CD14-positive monocyte (primary cell): ENCODE measurements at regions not wholly inside any gene's neighbourhood (a gene's known extent, or its start where the extent isn't known, plus 50 kb on each side); places are given as distances from the start of the nearest gene placed in this dataset.

ENCODE experiments used
- DNase-seq, 3 donors: peaks; one replicate each; pipeline ENCODE4 v3.0.0-alpha.2; 2011 to 2022
- H2AFZ ChIP-seq: 2 replicates; pipeline ENCODE4 v1.6.0; 2012; ENCODE audit warnings: mild to moderate bottlenecking, low read depth, low read length, inconsistent platforms; ENCODE audit not compliant: insufficient read depth, poor library complexity, severe bottlenecking
- H3K27ac ChIP-seq, 2 donors: 1 replicate in 1 of 2; 2 replicates in 1 of 2; pipeline ENCODE4 v1.5.1; 2012 to 2013; ENCODE audit warnings: low read length in 2 of 2, control low read depth in 1 of 2, inconsistent platforms in 1 of 2, low read depth in 1 of 2, mild to moderate bottlenecking in 1 of 2
- H3K27me3 ChIP-seq, 2 donors: one replicate each; pipeline versions ENCODE4 v1.6.0 to v1.6.1; 2011 to 2013; ENCODE audit warnings: low read length in 2 of 2; ENCODE audit not compliant: control insufficient read depth in 2 of 2, insufficient read depth in 2 of 2
- H3K36me3 ChIP-seq, 2 donors: replicated peaks in 1 of 2; 1 replicate in 1 of 2; 2 replicates in 1 of 2; pipeline versions ENCODE4 v1.5.1 to v1.6.1; 2012 to 2013; ENCODE audit warnings: low read length in 2 of 2, control low read depth in 1 of 2, inconsistent platforms in 1 of 2, mild to moderate bottlenecking in 1 of 2; ENCODE audit not compliant: insufficient read depth in 2 of 2, control insufficient read depth in 1 of 2
- H3K4me1 ChIP-seq, 2 donors: 1 replicate in 1 of 2; 2 replicates in 1 of 2; pipeline versions ENCODE4 v1.5.1 to v1.6.1; 2012 to 2013; ENCODE audit warnings: low read length in 2 of 2, control low read depth in 1 of 2, inconsistent platforms in 1 of 2, mild to moderate bottlenecking in 1 of 2, moderate library complexity in 1 of 2; ENCODE audit not compliant: insufficient read depth in 2 of 2, control insufficient read depth in 1 of 2
- H3K4me2 ChIP-seq: replicated peaks from 2 replicates; pipeline ENCODE3; 2012; ENCODE audit warnings: low read length, moderate library complexity, mild to moderate bottlenecking; ENCODE audit not compliant: poor library complexity, severe bottlenecking; ENCODE audit errors: extremely low read depth
- H3K4me3 ChIP-seq, 3 experiments: fragments of 200-600 bp in 1 of 3; sonication (generic) in 1 of 3; replicated peaks in 1 of 3; 1 replicate in 2 of 3; 2 replicates in 1 of 3; pipeline ENCODE4 v1.5.1; 2011 to 2013; ENCODE audit warnings: low read length in 3 of 3, mild to moderate bottlenecking in 3 of 3, control low read depth in 2 of 3, low read depth in 2 of 3, inconsistent platforms in 1 of 3, moderate library complexity in 1 of 3
- H3K79me2 ChIP-seq: 2 replicates; pipeline ENCODE4 v1.6.0; 2012; ENCODE audit warnings: mild to moderate bottlenecking, control low read depth, inconsistent platforms, low read length, moderate library complexity; ENCODE audit not compliant: insufficient read depth
- H3K9ac ChIP-seq: 2 replicates; pipeline ENCODE4 v1.6.0; 2017; ENCODE audit warnings: low read length, mild to moderate bottlenecking; ENCODE audit not compliant: insufficient read depth, poor library complexity, severe bottlenecking
- H3K9me3 ChIP-seq, 2 donors: replicated peaks in 1 of 2; 1 replicate in 1 of 2; 2 replicates in 1 of 2; pipeline versions ENCODE4 v1.5.1 to v1.6.1; 2012 to 2013; ENCODE audit warnings: low read length in 2 of 2, control low read depth in 1 of 2; ENCODE audit not compliant: control insufficient read depth in 1 of 2, insufficient read depth in 1 of 2
- H4K20me1 ChIP-seq: 2 replicates; pipeline ENCODE4 v1.6.0; 2012; ENCODE audit warnings: mild to moderate bottlenecking, low read length, control low read depth, moderate library complexity; ENCODE audit not compliant: insufficient read depth
- H3K27ac Mint-ChIP-seq, 7 donors: one replicate each; pipeline ENCODE4 v1.8.0; 2020; ENCODE audit warnings: mild to moderate bottlenecking in 7 of 7, mixed read lengths in 7 of 7, moderate library complexity in 6 of 7, inconsistent platforms in 2 of 7
- H3K27me3 Mint-ChIP-seq, 3 donors: one replicate each; pipeline ENCODE4 v1.8.0; 2021 to 2022; ENCODE audit warnings: low read depth in 3 of 3, mild to moderate bottlenecking in 3 of 3, mixed read lengths in 3 of 3, moderate library complexity in 3 of 3, inconsistent platforms in 1 of 3
- H3K36me3 Mint-ChIP-seq, 2 donors: one replicate each; pipeline ENCODE4 v1.8.0; 2020; ENCODE audit warnings: mixed read lengths in 2 of 2, inconsistent platforms in 1 of 2, mild to moderate bottlenecking in 1 of 2
- H3K4me1 Mint-ChIP-seq: one replicate; pipeline ENCODE4 v1.8.0; 2020; ENCODE audit warnings: mild to moderate bottlenecking, mixed read lengths
- H3K4me3 Mint-ChIP-seq, 2 donors: one replicate each; pipeline ENCODE4 v1.8.0; 2020; ENCODE audit warnings: mild to moderate bottlenecking in 2 of 2, mixed read lengths in 2 of 2, moderate library complexity in 1 of 2
- H3K9me3 Mint-ChIP-seq, 7 donors: one replicate each; pipeline ENCODE4 v1.8.0; 2020 to 2022; ENCODE audit warnings: mixed read lengths in 7 of 7, mild to moderate bottlenecking in 6 of 7, moderate library complexity in 6 of 7, inconsistent platforms in 2 of 7
- CTCF ChIP-seq: fragments of 200-600 bp; IDR thresholded peaks from one replicate; pipeline ENCODE4 v1.8.0; 2022; ENCODE audit warnings: antibody characterized with exemption, mild to moderate bottlenecking
- WGBS: methylation state at CpG from one replicate; pipeline ENCODE4 v1.1.5; 2013; ENCODE audit warnings: missing lambda C conversion rate; ENCODE audit not compliant: insufficient coverage; 5-methylcytosine and 5-hydroxymethylcytosine counted together
- intact Hi-C, 2 donors: fragments of 100-400 bp; cut with micrococcal nuclease; formaldehyde crosslinking; loops; one replicate each; pipeline versions ENCODE4 v1.15.0 to v1.15.1; 2023

GRCh38 chr13:104635879-104636278 is 1569.7 kb upstream of the SLC10A2 start:
- no peak overlapping the region for H3K27ac ChIP-seq
- Mint-ChIP-seq H3K4me3 (no peak overlapping the region), H3K9me3 (peaks cover 0 to 2% (median 0%) of the 10 kb centered on the region in 7 donors), H3K27me3 (no peaks in the 10 kb centered on the region), H3K4me1 (no peaks in the 10 kb centered on the region), H3K27ac (no peak overlapping the region), H3K36me3 (no peaks in the 10 kb centered on the region)
- no peak overlapping the region for H3K9ac ChIP-seq
- H3K4me1 ChIP-seq: no peaks in the 10 kb centered on the region
- no peaks in the 10 kb centered on the region for H3K9me3 ChIP-seq
- no peak for TF ChIP-seq CTCF
- H3K4me3 ChIP-seq: no peak overlapping the region
- intact Hi-C loops: no loop called here
- H4K20me1 ChIP-seq: no peaks in the 10 kb centered on the region
- no peak overlapping the region for H3K4me2 ChIP-seq
- H3K36me3 ChIP-seq: no peaks in the 10 kb centered on the region
- H3K27me3 ChIP-seq: no peaks in the 10 kb centered on the region
- 100% methylated on average over 2 of the region's 5 CpGs for WGBS
- H2AFZ ChIP-seq: no peak overlapping the region
- no peaks in the 10 kb centered on the region for H3K79me2 ChIP-seq
- DNase-seq: no peak

GRCh38 chr13:104634016-104634415 is 1567.8 kb upstream of the SLC10A2 start:
- no peak overlapping the region for H3K4me3 Mint-ChIP-seq
- no peaks in the 10 kb centered on the region for H3K27me3 ChIP-seq
- H3K27ac ChIP-seq: no peak overlapping the region
- no peak for TF ChIP-seq CTCF
- DNase-seq: no peak
- no peak overlapping the region for H3K27ac Mint-ChIP-seq
- no peak overlapping the region for H3K4me3 ChIP-seq
- H3K36me3 ChIP-seq: no peaks in the 10 kb centered on the region
- no CpG with 5 or more reads among the region's 2 CpGs for WGBS
- no peaks in the 10 kb centered on the region for H3K9me3 ChIP-seq
- H3K79me2 ChIP-seq: no peaks in the 10 kb centered on the region
- H4K20me1 ChIP-seq: no peaks in the 10 kb centered on the region
- H3K36me3 Mint-ChIP-seq: no peaks in the 10 kb centered on the region
- H3K9ac ChIP-seq: no peak overlapping the region
- H3K4me2 ChIP-seq: no peak overlapping the region
- H2AFZ ChIP-seq: no peak overlapping the region
- H3K4me1 ChIP-seq: no peaks in the 10 kb centered on the region
- H3K4me1 Mint-ChIP-seq: no peaks in the 10 kb centered on the region
- H3K27me3 Mint-ChIP-seq: no peaks in the 10 kb centered on the region
- peaks cover 0 to 2% (median 0%) of the 10 kb centered on the region in 7 donors for H3K9me3 Mint-ChIP-seq
- intact Hi-C loops: no loop called here
